ENCODE measurements at regions not wholly inside any gene's neighbourhood (a gene's known extent, or its start where the extent isn't known, plus 50 kb on each side); places are given as distances from the start of the nearest gene placed in this dataset.
"Not testable (repeated sequence)": the region's sequence is repeated elsewhere in the genome, so short reads cannot be mapped to it uniquely, and the experiment has no call there.

- Histone ChIP-seq H2AFZ (no peak overlapping the region), H3K9me3 (ENCODE audit: control insufficient read depth, low read length) (no peaks in the 10 kb centered on the region), H3K27me3 (ENCODE audit: control insufficient read depth, insufficient read depth, low read length) (no peaks in the 10 kb centered on the region), H3K4me3 (ENCODE audit: low read depth, low read length) (no peak overlapping the region), H3K4me2 (ENCODE audit: low read length) (no peak overlapping the region), H3K27ac (no peak overlapping the region), H3K79me2 (no peaks in the 10 kb centered on the region), H3K36me3 (ENCODE audit: control insufficient read depth, insufficient read depth, low read length) (no peaks in the 10 kb centered on the region), H3K4me1 (no peaks in the 10 kb centered on the region), H3K9ac (no peak overlapping the region)
- TF ChIP-seq CTCF (IDR thresholded peaks at IDR 0.05) = no peak
Observed at GRCh38 chr2:97348265-97348664, 235.3 kb downstream of the ANKRD36 start.

GRCh38 chr2:97344937-97345336 is 232.0 kb downstream of the ANKRD36 start:
- H3K36me3 ChIP-seq (ENCODE audit: control insufficient read depth, insufficient read depth, low read length); H3K9me3 ChIP-seq (ENCODE audit: control insufficient read depth, low read length); H3K4me3 ChIP-seq (ENCODE audit: low read depth, low read length); H2AFZ ChIP-seq; H3K27me3 ChIP-seq (ENCODE audit: control insufficient read depth, insufficient read depth, low read length); H3K79me2 ChIP-seq; H3K9ac ChIP-seq; H3K4me2 ChIP-seq (ENCODE audit: low read length); H3K4me1 ChIP-seq; H3K27ac ChIP-seq: not testable (repeated sequence)

- H3K36me3 ChIP-seq (ENCODE audit: control insufficient read depth, insufficient read depth, low read length); H3K4me2 ChIP-seq (ENCODE audit: low read length); H3K9ac ChIP-seq; H3K4me3 ChIP-seq (ENCODE audit: low read depth, low read length); H3K9me3 ChIP-seq (ENCODE audit: control insufficient read depth, low read length); H3K4me1 ChIP-seq; H3K27me3 ChIP-seq (ENCODE audit: control insufficient read depth, insufficient read depth, low read length); H3K27ac ChIP-seq; H2AFZ ChIP-seq; H3K79me2 ChIP-seq: not testable (repeated sequence)
Observed at GRCh38 chr2:97333674-97334073, 220.7 kb downstream of the ANKRD36 start.

- H3K9me3 ChIP-seq (ENCODE audit: control insufficient read depth, low read length); H3K27ac ChIP-seq; H3K27me3 ChIP-seq (ENCODE audit: control insufficient read depth, insufficient read depth, low read length); H3K4me1 ChIP-seq; H3K4me2 ChIP-seq (ENCODE audit: low read length); H3K4me3 ChIP-seq (ENCODE audit: low read depth, low read length); H2AFZ ChIP-seq; H3K9ac ChIP-seq; H3K36me3 ChIP-seq (ENCODE audit: control insufficient read depth, insufficient read depth, low read length); H3K79me2 ChIP-seq: not testable (repeated sequence)
Observed at GRCh38 chr2:97332184-97332583, 219.2 kb downstream of the ANKRD36 start.

- H3K27ac ChIP-seq; H2AFZ ChIP-seq; H3K27me3 ChIP-seq (ENCODE audit: control insufficient read depth, insufficient read depth, low read length); H3K36me3 ChIP-seq (ENCODE audit: control insufficient read depth, insufficient read depth, low read length); H3K9me3 ChIP-seq (ENCODE audit: control insufficient read depth, low read length); H3K4me1 ChIP-seq; H3K9ac ChIP-seq; H3K4me2 ChIP-seq (ENCODE audit: low read length); H3K79me2 ChIP-seq; H3K4me3 ChIP-seq (ENCODE audit: low read depth, low read length): not testable (repeated sequence)
Observed at GRCh38 chr2:97321936-97322713, 209.2 kb downstream of the ANKRD36 start.

GRCh38 chr2:97315358-97315757 is 202.4 kb downstream of the ANKRD36 start:
- H3K9me3 ChIP-seq (ENCODE audit: control insufficient read depth, low read length); H3K4me2 ChIP-seq (ENCODE audit: low read length); H3K4me1 ChIP-seq; H3K79me2 ChIP-seq; H3K4me3 ChIP-seq (ENCODE audit: low read depth, low read length); H3K27ac ChIP-seq; H3K27me3 ChIP-seq (ENCODE audit: control insufficient read depth, insufficient read depth, low read length); H3K9ac ChIP-seq; H2AFZ ChIP-seq; H3K36me3 ChIP-seq (ENCODE audit: control insufficient read depth, insufficient read depth, low read length): not testable (repeated sequence)

- not testable (repeated sequence) for H3K4me2 ChIP-seq (ENCODE audit: low read length); H3K4me3 ChIP-seq (ENCODE audit: low read depth, low read length); H3K4me1 ChIP-seq; H3K79me2 ChIP-seq; H2AFZ ChIP-seq; H3K36me3 ChIP-seq (ENCODE audit: control insufficient read depth, insufficient read depth, low read length); H3K9ac ChIP-seq; H3K9me3 ChIP-seq (ENCODE audit: control insufficient read depth, low read length); H3K27ac ChIP-seq; H3K27me3 ChIP-seq (ENCODE audit: control insufficient read depth, insufficient read depth, low read length)
Observed at GRCh38 chr2:97312426-97312825, 199.5 kb downstream of the ANKRD36 start.

GRCh38 chr2:97305426-97305825 is 192.5 kb downstream of the ANKRD36 start:
- H3K27ac ChIP-seq; H3K4me2 ChIP-seq (ENCODE audit: low read length); H3K9me3 ChIP-seq (ENCODE audit: control insufficient read depth, low read length); H3K36me3 ChIP-seq (ENCODE audit: control insufficient read depth, insufficient read depth, low read length); H3K4me3 ChIP-seq (ENCODE audit: low read depth, low read length); H2AFZ ChIP-seq; H3K9ac ChIP-seq; H3K79me2 ChIP-seq; H3K4me1 ChIP-seq; H3K27me3 ChIP-seq (ENCODE audit: control insufficient read depth, insufficient read depth, low read length): not testable (repeated sequence)

GRCh38 chr2:97302881-97303280 is 189.9 kb downstream of the ANKRD36 start:
- not testable (repeated sequence) for H3K9me3 ChIP-seq (ENCODE audit: control insufficient read depth, low read length); H3K27me3 ChIP-seq (ENCODE audit: control insufficient read depth, insufficient read depth, low read length); H3K9ac ChIP-seq; H3K36me3 ChIP-seq (ENCODE audit: control insufficient read depth, insufficient read depth, low read length); H3K4me1 ChIP-seq; H3K79me2 ChIP-seq; H3K27ac ChIP-seq; H3K4me2 ChIP-seq (ENCODE audit: low read length); H2AFZ ChIP-seq; H3K4me3 ChIP-seq (ENCODE audit: low read depth, low read length)

GRCh38 chr2:97301771-97302170 is 188.8 kb downstream of the ANKRD36 start:
- H3K79me2 ChIP-seq; H3K27me3 ChIP-seq (ENCODE audit: control insufficient read depth, insufficient read depth, low read length); H2AFZ ChIP-seq; H3K4me2 ChIP-seq (ENCODE audit: low read length); H3K4me3 ChIP-seq (ENCODE audit: low read depth, low read length); H3K9ac ChIP-seq; H3K9me3 ChIP-seq (ENCODE audit: control insufficient read depth, low read length); H3K27ac ChIP-seq; H3K4me1 ChIP-seq; H3K36me3 ChIP-seq (ENCODE audit: control insufficient read depth, insufficient read depth, low read length): not testable (repeated sequence)

Measured in parathyroid adenoma (tissue), 2 donors.